Vagina (tissue), 2 donors: ENCODE measurements at regions not wholly inside any gene's neighbourhood (a gene's known extent, or its start where the extent isn't known, plus 50 kb on each side); places are given as distances from the start of the nearest gene placed in this dataset.

Source experiments
- DNase-seq, 2 donors: peaks; one replicate each; pipeline ENCODE4 v3.0.0-alpha.2; 2017; ENCODE audit errors: extremely low spot score in 2 of 2
- H3K27ac ChIP-seq: fragments of 200-600 bp; sonication (generic); one replicate; pipeline ENCODE4 v1.5.1; 2019
- H3K27me3 ChIP-seq: fragments of 200-600 bp; sonication (generic); one replicate; pipeline ENCODE4 v1.5.1; 2019
- H3K36me3 ChIP-seq, 2 donors: fragments of 200-600 bp; sonication (generic); one replicate each; pipeline ENCODE4 v1.5.1; 2017 to 2019
- H3K4me1 ChIP-seq: fragments of 200-600 bp; sonication (generic); one replicate; pipeline ENCODE4 v1.5.1; 2019
- H3K4me3 ChIP-seq, 2 donors: fragments of 200-600 bp; sonication (generic); 1 replicate in 1 of 2; 2 replicates in 1 of 2; pipeline ENCODE4 v1.5.1; 2016 to 2019
- H3K9me3 ChIP-seq: fragments of 200-600 bp; sonication (generic); one replicate; pipeline ENCODE4 v1.5.1; 2019
- CTCF ChIP-seq, 3 experiments: fragments of 450-650 bp in 2 of 3; fragments of 200-600 bp in 1 of 3; sonication (generic) in 1 of 3; IDR thresholded peaks; one replicate each; pipeline ENCODE4 v1.5.1; 2017 to 2019; ENCODE audit warnings: antibody characterized with exemption in 3 of 3, mild to moderate bottlenecking in 2 of 3, moderate library complexity in 2 of 3
- POLR2A ChIP-seq, 2 donors: fragments of 450-650 bp; IDR thresholded peaks; one replicate each; pipeline ENCODE4 v1.6.1; 2017; ENCODE audit warnings: antibody characterized with exemption in 2 of 2, mild to moderate bottlenecking in 2 of 2, moderate library complexity in 2 of 2
- POLR2AphosphoS5 ChIP-seq, 2 donors: sonication (generic); formaldehyde crosslinking; IDR thresholded peaks; one replicate each; pipeline ENCODE4 v1.9.0; 2017; ENCODE audit warnings: antibody characterized with exemption in 2 of 2, mild to moderate bottlenecking in 2 of 2, low read depth in 1 of 2; ENCODE audit not compliant: insufficient read depth in 1 of 2
- intact Hi-C: fragments of 100-400 bp; cut with DNase I; formaldehyde crosslinking; loops from one replicate; pipeline ENCODE4 v1.15.1; 2023

- no peak overlapping the region for H3K4me3 ChIP-seq
- peaks cover 15% of the 10 kb centered on the region for H3K4me1 ChIP-seq
- no peaks in the 10 kb centered on the region for H3K27me3 ChIP-seq
- no peak for DNase-seq
- H3K36me3 ChIP-seq: no peaks in the 10 kb centered on the region
- TF ChIP-seq POLR2AphosphoS5 (IDR thresholded peaks at IDR 0.05; ENCODE audit: insufficient read depth in 1 of 2, low read depth in 1 of 2) (no peak), CTCF (IDR thresholded peaks at IDR 0.05) (no peak), POLR2A (IDR thresholded peaks at IDR 0.05) (no peak)
- H3K27ac ChIP-seq: no peak overlapping the region
- H3K9me3 ChIP-seq: no peaks in the 10 kb centered on the region
- intact Hi-C loops: no loop called here
These were observed 249.7 kb upstream of the ZNF462 start for GRCh38 chr9:106613250-106613737.

GRCh38 chr9:106615118-106615889 lies 247.7 kb upstream of the ZNF462 start:
- Histone ChIP-seq H3K27ac (no peak overlapping the region), H3K27me3 (no peaks in the 10 kb centered on the region), H3K36me3 (no peaks in the 10 kb centered on the region), H3K4me3 (no peak overlapping the region), H3K4me1 (peaks cover 15% of the 10 kb centered on the region), H3K9me3 (no peaks in the 10 kb centered on the region)
- TF ChIP-seq POLR2A (IDR thresholded peaks at IDR 0.05): no peak
- no peak for TF ChIP-seq POLR2AphosphoS5 (IDR thresholded peaks at IDR 0.05; ENCODE audit: insufficient read depth in 1 of 2, low read depth in 1 of 2)
- no peak for TF ChIP-seq CTCF (IDR thresholded peaks at IDR 0.05)
- no peak for DNase-seq
- intact Hi-C loops: no loop called here

GRCh38 chr9:106616026-106616425 lies 246.9 kb upstream of the ZNF462 start:
- TF ChIP-seq POLR2A (IDR thresholded peaks at IDR 0.05) (no peak), POLR2AphosphoS5 (IDR thresholded peaks at IDR 0.05; ENCODE audit: insufficient read depth in 1 of 2, low read depth in 1 of 2) (no peak), CTCF (IDR thresholded peaks at IDR 0.05) (no peak)

GRCh38 chr9:106616851-106617345 lies 246.1 kb upstream of the ZNF462 start:
- intact Hi-C loops: no loop called here
- Histone ChIP-seq H3K4me1 (peaks cover 15% of the 10 kb centered on the region), H3K9me3 (no peaks in the 10 kb centered on the region), H3K27me3 (no peaks in the 10 kb centered on the region), H3K36me3 (no peaks in the 10 kb centered on the region), H3K27ac (no peak overlapping the region), H3K4me3 (no peak overlapping the region)
- DNase-seq: no peak
- TF ChIP-seq POLR2AphosphoS5 (IDR thresholded peaks at IDR 0.05; ENCODE audit: insufficient read depth in 1 of 2, low read depth in 1 of 2) (no peak), CTCF (IDR thresholded peaks at IDR 0.05) (no peak), POLR2A (IDR thresholded peaks at IDR 0.05) (no peak)

More at GRCh38 chr9:106616026-106616425, 246.9 kb upstream of the ZNF462 start:
- Histone ChIP-seq H3K36me3 (no peaks in the 10 kb centered on the region), H3K9me3 (no peaks in the 10 kb centered on the region), H3K27ac (no peak overlapping the region), H3K27me3 (no peaks in the 10 kb centered on the region), H3K4me3 (no peak overlapping the region), H3K4me1 (peaks cover 15% of the 10 kb centered on the region)
- no peak for DNase-seq
- intact Hi-C loops: no loop called here

GRCh38 chr9:106619211-106619610 lies 243.8 kb upstream of the ZNF462 start:
- H3K27me3 ChIP-seq: no peaks in the 10 kb centered on the region
- TF ChIP-seq CTCF (IDR thresholded peaks at IDR 0.05) (no peak), POLR2A (IDR thresholded peaks at IDR 0.05) (no peak), POLR2AphosphoS5 (IDR thresholded peaks at IDR 0.05; ENCODE audit: insufficient read depth in 1 of 2, low read depth in 1 of 2) (no peak)

More at GRCh38 chr9:106619211-106619610, 243.8 kb upstream of the ZNF462 start:
- Histone ChIP-seq H3K9me3 (no peaks in the 10 kb centered on the region), H3K4me1 (peaks cover 10% of the 10 kb centered on the region), H3K4me3 (no peak overlapping the region), H3K36me3 (no peaks in the 10 kb centered on the region), H3K27ac (no peak overlapping the region)
- no peak for DNase-seq
- intact Hi-C loops: no loop called here
